HUES64 (cell line): ENCODE measurements at regions not wholly inside any gene's neighbourhood (a gene's known extent, or its start where the extent isn't known, plus 50 kb on each side); places are given as distances from the start of the nearest gene placed in this dataset.

ENCODE experiments used
- H3K27ac ChIP-seq: 2 replicates; pipeline ENCODE4 v1.7.0; 2013; ENCODE audit warnings: low read depth, low read length, inconsistent platforms
- H3K27me3 ChIP-seq: 2 replicates; pipeline ENCODE4 v1.6.1; 2013; ENCODE audit warnings: mild to moderate bottlenecking, low read length; ENCODE audit not compliant: insufficient read depth
- H3K36me3 ChIP-seq: 2 replicates; pipeline ENCODE4 v1.6.1; 2013; ENCODE audit warnings: mild to moderate bottlenecking, low read length; ENCODE audit not compliant: insufficient read depth
- H3K4me1 ChIP-seq: 2 replicates; pipeline ENCODE4 v1.6.1; 2013; ENCODE audit warnings: mild to moderate bottlenecking, low read length, moderate library complexity; ENCODE audit not compliant: insufficient read depth
- H3K4me3 ChIP-seq: 2 replicates; pipeline ENCODE4 v1.5.1; 2013; ENCODE audit warnings: mild to moderate bottlenecking, low read length, moderate library complexity
- H3K9ac ChIP-seq: 2 replicates; pipeline ENCODE4 v1.6.1; 2013; ENCODE audit warnings: mild to moderate bottlenecking, low read depth, low read length
- H3K9me3 ChIP-seq: 2 replicates; pipeline ENCODE4 v1.6.1; 2013; ENCODE audit warnings: low read depth, low read length; ENCODE audit not compliant: insufficient read depth
- WGBS: fragments of 150-250, 120-280 bp; methylation state at CpG from one replicate; pipeline ENCODE4 v1.1.7; 2013; ENCODE audit warnings: missing lambda C conversion rate; 5-methylcytosine and 5-hydroxymethylcytosine counted together

DNA sequence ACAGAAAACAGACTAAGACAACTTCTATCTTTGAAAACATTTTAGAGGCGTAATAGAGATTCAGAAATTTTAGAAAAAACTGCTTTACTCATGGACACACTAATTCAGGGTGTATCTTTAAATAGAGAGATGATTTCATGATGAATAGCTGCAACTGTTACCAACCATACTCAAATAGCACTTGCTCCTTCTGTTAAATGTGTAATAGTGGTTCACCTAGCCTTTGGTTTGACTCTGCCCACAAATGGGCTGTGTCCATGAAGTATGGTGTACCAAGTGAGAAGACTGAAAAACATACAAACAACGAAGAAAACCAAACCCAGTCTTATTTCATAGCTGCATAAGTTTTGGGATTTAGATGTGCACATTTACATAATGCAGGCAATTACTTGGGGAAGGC, 610.6 kb downstream of the PLCL1 start:
- Histone ChIP-seq H3K36me3 (no peaks in the 10 kb centered on the region), H3K9ac (no peak overlapping the region), H3K4me3 (no peak overlapping the region), H3K9me3 (no peaks in the 10 kb centered on the region), H3K27ac (no peak overlapping the region), H3K4me1 (no peaks in the 10 kb centered on the region), H3K27me3 (no peaks in the 10 kb centered on the region)
- WGBS: 90% methylated on average over 2 of the region's 2 CpGs

DNA sequence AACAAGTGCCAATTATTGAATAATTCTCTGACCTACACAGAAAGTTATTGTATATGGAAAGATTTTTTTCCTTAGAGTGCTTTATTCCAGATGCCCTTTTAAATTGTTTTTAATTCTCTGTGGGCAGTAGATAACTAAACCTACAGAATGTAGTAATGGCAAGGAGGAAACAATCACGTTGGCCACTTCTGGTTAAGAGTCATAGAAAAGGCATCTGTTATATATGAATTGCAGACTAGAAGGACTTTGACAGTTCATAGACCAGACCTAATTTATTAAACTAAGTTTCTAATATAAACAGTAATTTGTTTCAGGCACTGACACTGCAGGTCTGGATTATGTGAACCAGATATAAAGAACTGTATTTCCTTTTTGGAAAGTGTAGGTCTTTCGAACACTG, 607.5 kb downstream of the PLCL1 start:
- 90% methylated on average over 1 of the region's 2 CpGs for WGBS
- no peaks in the 10 kb centered on the region for H3K4me1 ChIP-seq
- H3K27me3 ChIP-seq: no peaks in the 10 kb centered on the region
- no peaks in the 10 kb centered on the region for H3K36me3 ChIP-seq
- H3K27ac ChIP-seq: no peak overlapping the region
- H3K9ac ChIP-seq: no peak overlapping the region
- H3K4me3 ChIP-seq: no peak overlapping the region
- no peaks in the 10 kb centered on the region for H3K9me3 ChIP-seq

DNA sequence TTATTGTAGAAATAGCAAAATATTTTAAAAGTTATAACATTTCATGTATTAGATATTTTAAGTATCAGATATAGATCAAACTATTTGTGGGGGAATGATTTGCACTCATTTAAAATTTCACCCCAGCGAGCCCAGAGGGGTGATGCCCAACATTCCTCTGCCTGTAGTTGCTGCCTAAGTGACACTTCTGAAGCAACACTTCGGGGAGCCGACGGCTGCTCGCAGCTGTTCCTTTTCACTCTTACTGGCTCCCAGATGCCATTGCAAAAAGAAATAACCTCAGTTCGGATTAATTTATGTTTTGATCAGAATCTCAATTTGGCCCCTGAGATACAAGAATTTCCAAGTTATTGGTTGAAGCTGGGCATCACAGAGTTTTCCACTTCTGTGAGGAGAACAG, 603.8 kb downstream of the PLCL1 start:
- Histone ChIP-seq H3K9ac (no peak overlapping the region), H3K9me3 (no peaks in the 10 kb centered on the region), H3K27ac (no peak overlapping the region), H3K36me3 (no peaks in the 10 kb centered on the region), H3K27me3 (no peaks in the 10 kb centered on the region), H3K4me3 (no peak overlapping the region), H3K4me1 (no peaks in the 10 kb centered on the region)
- 89% methylated on average over 6 of the region's 6 CpGs for WGBS

DNA sequence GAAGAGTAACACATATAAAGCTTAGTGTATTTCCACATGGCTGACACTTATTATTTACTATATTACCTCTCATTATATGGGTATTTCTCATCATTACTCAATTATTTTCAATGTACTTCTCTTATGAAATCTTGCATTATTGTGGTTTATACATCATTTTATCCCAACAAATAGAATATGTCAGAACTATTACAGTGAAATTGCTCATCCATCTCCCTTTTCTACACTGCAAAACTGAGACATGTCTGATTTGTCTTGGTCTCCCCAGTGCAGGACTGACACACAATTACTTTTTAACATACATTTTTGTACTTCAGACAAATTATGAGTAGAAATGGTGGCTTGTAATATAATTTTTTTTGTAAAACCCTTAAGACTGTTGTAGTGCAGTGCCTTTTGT, 600.9 kb downstream of the PLCL1 start:
- no peak overlapping the region for H3K4me3 ChIP-seq
- no peaks in the 10 kb centered on the region for H3K27me3 ChIP-seq
- H3K9me3 ChIP-seq: no peaks in the 10 kb centered on the region
- no peak overlapping the region for H3K9ac ChIP-seq
- no peaks in the 10 kb centered on the region for H3K36me3 ChIP-seq
- H3K27ac ChIP-seq: no peak overlapping the region
- H3K4me1 ChIP-seq: no peaks in the 10 kb centered on the region

GRCh38 chr2:198401644-198402043, 597.3 kb downstream of the PLCL1 start:
- Histone ChIP-seq H3K4me3 (no peak overlapping the region), H3K27ac (no peak overlapping the region), H3K9ac (no peak overlapping the region), H3K36me3 (no peaks in the 10 kb centered on the region), H3K9me3 (no peaks in the 10 kb centered on the region), H3K27me3 (no peaks in the 10 kb centered on the region), H3K4me1 (no peaks in the 10 kb centered on the region)
- WGBS: 100% methylated on average over 1 of the region's 1 CpG

DNA sequence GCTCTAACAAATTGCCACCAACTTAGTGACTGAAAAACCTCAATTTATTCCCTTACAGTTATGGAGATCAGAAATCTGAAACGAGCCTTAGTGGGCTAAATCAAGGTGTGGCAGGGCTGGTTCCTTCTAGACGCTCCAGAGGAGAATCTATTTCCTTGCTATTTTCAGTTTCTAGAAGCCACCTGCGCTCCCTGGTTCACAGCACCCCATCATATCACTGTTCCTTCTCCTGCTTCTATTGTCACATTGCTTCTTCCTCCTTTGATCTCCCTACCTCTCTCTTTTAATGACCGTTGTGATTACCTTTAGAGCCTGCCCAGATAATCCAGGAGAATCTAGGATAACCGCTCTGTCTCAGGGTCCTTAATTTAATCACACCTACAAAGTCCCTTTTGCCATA, 596.6 kb downstream of the PLCL1 start:
- Histone ChIP-seq H3K9me3 (no peaks in the 10 kb centered on the region), H3K4me1 (no peaks in the 10 kb centered on the region), H3K4me3 (no peak overlapping the region), H3K9ac (no peak overlapping the region), H3K27me3 (no peaks in the 10 kb centered on the region), H3K27ac (no peak overlapping the region), H3K36me3 (no peaks in the 10 kb centered on the region)
- WGBS: 75% methylated on average over 5 of the region's 5 CpGs

DNA sequence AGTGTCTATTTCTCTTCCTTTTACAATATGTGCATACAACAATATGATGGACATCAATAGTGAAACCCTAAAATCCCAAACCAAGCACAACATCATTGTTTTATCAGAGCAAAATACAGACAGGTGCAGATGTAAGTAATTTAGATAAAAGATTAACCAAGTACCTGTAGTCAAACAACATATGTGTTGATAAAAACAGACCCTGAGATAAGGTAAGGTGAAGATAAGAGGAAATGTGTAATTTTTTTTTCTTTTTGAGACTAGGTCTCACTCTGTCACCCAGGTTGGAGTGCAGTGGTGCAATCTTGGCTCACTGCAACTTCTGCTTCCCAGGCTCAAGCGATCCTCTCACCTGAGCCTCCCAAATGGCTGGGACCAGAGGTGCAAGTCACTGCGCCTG, 589.8 kb downstream of the PLCL1 start:
- no peaks in the 10 kb centered on the region for H3K27me3 ChIP-seq
- H3K36me3 ChIP-seq: no peaks in the 10 kb centered on the region
- no peak overlapping the region for H3K4me3 ChIP-seq
- no peak overlapping the region for H3K9ac ChIP-seq
- 95% methylated on average over 2 of the region's 2 CpGs for WGBS
- no peaks in the 10 kb centered on the region for H3K4me1 ChIP-seq
- no peak overlapping the region for H3K27ac ChIP-seq
- H3K9me3 ChIP-seq: no peaks in the 10 kb centered on the region

DNA sequence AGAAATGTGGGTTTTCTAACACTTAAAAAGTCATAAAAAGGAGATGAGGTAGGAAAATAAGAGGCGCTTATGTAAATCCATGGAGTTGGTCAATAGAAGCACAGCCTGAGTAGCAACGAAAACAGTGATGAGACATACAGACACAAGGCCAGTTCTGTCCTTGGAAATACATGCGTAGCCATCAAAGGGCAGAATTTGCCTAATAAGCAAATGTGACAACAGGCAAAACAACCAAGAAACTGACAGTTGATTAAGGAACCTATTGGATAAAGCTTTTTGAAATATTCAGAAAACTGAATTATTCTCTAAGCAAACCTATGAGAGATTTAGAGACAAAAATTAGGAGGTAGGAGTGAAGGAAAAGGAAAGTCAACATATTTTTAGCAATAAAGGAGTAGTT, 586.3 kb downstream of the PLCL1 start:
- no peak overlapping the region for H3K9ac ChIP-seq
- H3K4me3 ChIP-seq: no peak overlapping the region
- H3K36me3 ChIP-seq: no peaks in the 10 kb centered on the region
- H3K4me1 ChIP-seq: no peaks in the 10 kb centered on the region
- H3K27me3 ChIP-seq: no peaks in the 10 kb centered on the region
- no peak overlapping the region for H3K27ac ChIP-seq
- 97% methylated on average over 3 of the region's 3 CpGs for WGBS
- no peaks in the 10 kb centered on the region for H3K9me3 ChIP-seq

- Histone ChIP-seq H3K4me3 (no peak overlapping the region), H3K9ac (no peak overlapping the region), H3K9me3 (no peaks in the 10 kb centered on the region), H3K27ac (no peak overlapping the region), H3K36me3 (no peaks in the 10 kb centered on the region), H3K27me3 (no peaks in the 10 kb centered on the region), H3K4me1 (no peaks in the 10 kb centered on the region)
- 0% methylated on average over 1 of the region's 1 CpG for WGBS
These were observed 583.3 kb downstream of the PLCL1 start for GRCh38 chr2:198387677-198388076.

GRCh38 chr2:198385856-198386255, 581.5 kb downstream of the PLCL1 start:
- 96% methylated on average over 1 of the region's 1 CpG for WGBS
- Histone ChIP-seq H3K36me3 (no peaks in the 10 kb centered on the region), H3K9me3 (no peaks in the 10 kb centered on the region), H3K27me3 (no peaks in the 10 kb centered on the region), H3K27ac (no peak overlapping the region), H3K9ac (no peak overlapping the region), H3K4me3 (no peak overlapping the region), H3K4me1 (no peaks in the 10 kb centered on the region)

- no peaks in the 10 kb centered on the region for H3K36me3 ChIP-seq
- H3K27me3 ChIP-seq: no peaks in the 10 kb centered on the region
- no peak overlapping the region for H3K27ac ChIP-seq
- no peaks in the 10 kb centered on the region for H3K4me1 ChIP-seq
- 94% methylated on average over 4 of the region's 4 CpGs for WGBS
- H3K9ac ChIP-seq: no peak overlapping the region
- H3K4me3 ChIP-seq: no peak overlapping the region
- H3K9me3 ChIP-seq: no peaks in the 10 kb centered on the region
These were observed 580.9 kb downstream of the PLCL1 start for GRCh38 chr2:198385326-198385725.

DNA sequence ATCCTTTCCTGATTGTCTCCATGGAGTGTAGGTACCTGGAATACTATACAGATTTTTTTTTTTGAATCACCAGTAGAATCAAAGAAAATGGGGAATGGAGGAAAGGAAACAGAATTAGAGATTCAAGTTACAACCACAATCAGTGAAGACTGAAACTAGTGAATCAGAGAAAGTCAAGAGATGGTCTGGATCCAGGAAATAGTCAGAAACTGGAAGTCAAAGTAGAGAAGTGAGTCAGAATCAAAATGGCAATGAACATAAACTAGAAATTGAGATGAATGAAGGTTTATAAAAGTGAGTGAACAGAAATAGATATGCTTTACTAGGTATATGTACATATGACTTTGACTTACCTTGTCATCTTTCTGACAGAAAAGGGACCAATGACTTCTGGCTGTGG, 579.0 kb downstream of the PLCL1 start:
- Histone ChIP-seq H3K9ac (no peak overlapping the region), H3K4me1 (no peaks in the 10 kb centered on the region), H3K27me3 (no peaks in the 10 kb centered on the region)

More for the DNA sequence above, 579.0 kb downstream of the PLCL1 start:
- no peaks in the 10 kb centered on the region for H3K9me3 ChIP-seq
- no peaks in the 10 kb centered on the region for H3K36me3 ChIP-seq
- H3K27ac ChIP-seq: no peak overlapping the region
- H3K4me3 ChIP-seq: no peak overlapping the region
